GM18868 (cell line): ENCODE measurements at regions not wholly inside any gene's neighbourhood (a gene's known extent, or its start where the extent isn't known, plus 50 kb on each side); places are given as distances from the start of the nearest gene placed in this dataset.

Experiments used
- ATAC-seq: cut with Tn5 transposase; IDR thresholded peaks from one replicate; pipeline ENCODE4 v1.9.1; 2021; ENCODE audit warnings: mild to moderate bottlenecking, moderate library complexity; ENCODE audit not compliant: unreplicated experiment

DNA sequence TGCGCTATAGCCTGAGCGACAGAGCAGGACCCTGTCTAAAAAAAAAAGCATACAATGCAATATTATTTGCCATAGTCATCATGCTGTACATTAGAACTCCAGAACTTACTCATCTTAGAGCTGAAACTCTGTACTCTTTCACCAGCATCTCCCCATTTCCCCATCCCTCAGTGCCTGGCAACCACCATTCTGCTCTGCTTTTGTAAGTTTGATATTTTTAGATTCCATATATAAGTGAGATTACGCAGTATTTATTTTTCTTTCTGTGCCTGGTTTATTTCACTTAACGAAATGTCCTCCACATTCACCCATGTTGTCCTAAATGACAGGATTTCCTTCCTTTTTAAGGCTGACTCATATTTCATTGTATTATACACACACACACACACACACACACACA is 121.8 kb downstream of the BBS10 start:
- ATAC-seq: no peak

DNA sequence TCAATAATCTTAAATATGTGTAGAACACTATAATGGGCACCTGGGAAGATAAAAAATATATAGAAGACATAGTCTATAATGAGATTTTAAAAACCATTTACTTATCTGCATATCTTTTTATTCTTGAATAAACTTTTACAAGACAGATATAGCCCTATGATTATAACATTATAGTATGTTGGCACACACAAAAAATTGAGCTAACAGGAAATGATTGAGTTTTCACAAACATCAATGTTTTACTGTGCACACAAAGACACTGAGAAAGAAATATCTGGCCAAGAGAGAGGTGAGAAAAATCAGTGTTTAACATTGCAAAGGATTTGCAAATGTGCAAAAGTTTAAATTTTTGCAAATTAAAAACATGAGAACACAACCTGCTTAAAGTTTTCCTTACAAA is 124.3 kb downstream of the BBS10 start:
- no peak for ATAC-seq

DNA sequence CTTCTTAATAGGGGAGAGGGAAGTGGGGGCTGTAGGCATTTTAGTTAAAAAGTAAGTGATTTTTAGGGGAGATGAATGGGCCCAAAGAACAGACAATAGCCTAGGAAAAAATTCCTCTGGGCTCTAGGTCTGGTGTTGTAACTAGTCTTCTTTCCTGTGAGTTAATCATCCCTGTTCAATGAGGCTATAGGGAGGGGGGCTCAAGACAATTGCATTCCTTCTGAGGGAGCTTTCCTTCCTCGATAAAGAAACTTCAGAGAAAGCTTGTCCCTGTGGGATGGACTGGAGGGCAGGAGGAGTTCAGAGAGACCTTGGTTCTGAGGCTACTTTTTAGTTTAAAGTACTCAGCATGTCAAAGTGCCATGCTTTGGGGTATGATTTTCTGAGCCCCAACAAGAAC is 127.2 kb downstream of the BBS10 start:
- no peak for ATAC-seq

DNA sequence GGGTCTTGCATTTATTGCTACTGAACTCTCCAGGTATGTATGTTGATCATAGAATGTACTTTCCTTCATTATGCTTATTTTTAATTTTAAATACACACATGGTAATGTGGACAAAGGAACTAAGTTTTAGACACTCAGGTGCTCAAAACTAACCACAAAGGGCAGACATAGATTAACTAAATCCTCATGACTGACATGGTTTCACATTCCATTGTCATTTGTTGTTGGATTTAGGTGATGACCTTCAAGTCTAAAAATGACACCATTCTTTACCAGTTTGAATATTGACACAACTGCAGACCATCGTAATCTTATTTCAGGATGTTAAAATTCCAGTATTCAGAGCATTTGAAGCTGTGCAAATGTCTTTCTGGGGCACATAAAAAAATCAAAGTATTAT is 128.4 kb downstream of the BBS10 start:
- no peak for ATAC-seq

DNA sequence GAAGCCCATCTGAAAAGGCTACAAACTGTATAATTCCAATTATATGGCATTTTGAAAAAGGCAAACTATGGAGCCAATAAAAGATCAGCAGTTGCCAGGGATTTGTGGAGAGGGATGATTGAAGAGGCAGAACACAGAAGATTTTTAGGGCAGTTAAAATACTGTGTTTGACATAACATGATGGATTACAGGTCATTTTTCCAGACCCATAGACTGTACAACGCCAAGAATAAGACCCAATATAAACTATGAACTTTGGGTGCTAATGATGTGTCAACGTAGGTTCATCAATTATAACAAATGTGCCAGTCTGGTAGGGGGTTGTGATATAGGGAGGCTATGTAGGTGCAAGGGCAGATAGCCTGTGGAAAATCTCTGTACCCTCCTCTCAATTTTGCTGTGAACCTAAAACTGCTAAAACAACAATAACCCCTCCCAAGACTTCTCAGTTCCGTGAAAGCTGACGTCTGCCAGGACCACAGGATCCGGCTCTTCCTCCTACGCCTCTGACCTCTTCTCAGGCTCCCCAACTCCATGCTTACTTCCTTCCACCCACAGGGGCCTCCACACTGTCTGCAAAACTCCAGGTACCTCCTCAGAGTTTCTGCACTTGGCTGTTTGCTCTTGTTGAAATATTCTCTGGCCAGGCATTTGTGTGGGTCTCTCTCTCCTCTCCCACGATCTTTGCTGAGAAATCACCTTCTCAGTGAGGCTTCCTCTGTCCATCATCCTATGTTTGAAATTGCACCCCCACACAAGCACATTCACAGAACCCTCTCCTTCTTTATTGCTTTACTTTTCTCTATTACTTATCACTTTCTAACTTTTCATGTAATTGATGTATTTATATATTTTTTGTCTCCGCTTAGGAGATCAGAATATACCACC is 131.4 kb downstream of the BBS10 start:
- ATAC-seq: peak; percentile 76

DNA sequence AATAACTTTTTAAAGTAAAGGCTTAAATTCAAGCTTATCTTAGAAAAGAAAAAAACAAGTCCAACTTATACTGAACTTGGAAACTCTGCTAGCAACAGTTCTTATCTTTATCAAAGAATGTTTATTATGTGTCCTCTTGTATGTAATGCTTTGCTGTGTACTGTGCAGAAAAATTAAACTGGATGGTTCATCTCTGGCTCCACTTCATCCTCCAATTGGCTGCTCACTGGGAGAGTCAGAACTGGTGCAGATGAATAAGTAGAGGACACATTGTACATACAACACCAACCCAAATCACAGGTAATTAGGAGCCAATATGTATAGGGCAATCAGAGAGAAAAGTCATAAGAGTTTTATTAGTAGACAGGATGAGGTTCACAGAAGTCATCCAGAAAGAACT is 123.6 kb upstream of the NAP1L1 start:
- no peak for ATAC-seq

DNA sequence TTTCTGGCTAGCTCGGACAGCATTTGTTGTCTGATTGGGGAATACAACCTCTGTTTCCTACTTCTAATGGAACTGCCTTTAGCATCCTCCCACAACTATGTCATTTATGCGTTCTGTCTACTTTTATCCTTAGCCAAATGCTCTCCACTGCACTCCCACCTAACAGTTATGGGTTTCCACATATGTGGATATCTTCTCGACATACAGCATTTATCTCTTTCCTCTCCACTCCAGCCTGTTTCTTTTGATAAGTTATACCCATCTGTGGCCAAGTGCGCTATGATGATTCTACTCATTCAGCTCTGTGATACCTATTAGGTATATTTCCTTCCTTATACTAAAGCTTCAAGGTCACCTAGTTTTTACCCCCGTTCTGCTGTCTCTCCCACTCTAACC is 122.2 kb upstream of the NAP1L1 start:
- ATAC-seq: no peak

DNA sequence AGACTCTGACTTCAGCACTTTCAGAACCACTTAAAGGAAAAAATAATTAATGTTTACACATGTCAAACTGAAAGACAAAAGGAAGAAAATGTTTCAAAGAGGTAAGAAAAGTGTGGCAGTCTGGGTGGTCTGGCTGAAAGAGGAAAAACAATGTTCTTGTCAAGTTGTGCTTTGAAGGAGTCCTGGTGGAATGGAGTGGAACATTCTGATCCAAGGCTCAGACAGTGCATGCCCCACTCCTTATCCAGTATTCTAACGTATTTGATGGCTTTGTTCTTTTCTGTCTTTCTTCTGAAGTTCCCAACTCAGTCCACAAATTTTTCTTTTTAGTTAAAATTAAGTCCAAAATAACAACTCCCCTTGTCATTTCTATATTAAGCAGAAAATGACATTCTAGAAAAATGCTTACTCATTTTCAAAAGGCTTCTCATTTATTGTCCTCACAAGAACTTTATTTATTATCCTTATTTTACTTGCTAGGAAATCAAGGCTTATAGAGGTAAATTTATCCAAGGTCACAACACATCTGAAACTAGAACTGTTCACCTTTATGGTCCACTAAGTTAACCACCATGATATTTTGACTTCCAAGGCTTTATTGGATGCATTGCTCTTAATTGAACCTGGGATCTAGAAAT is 121.7 kb upstream of the NAP1L1 start:
- no peak for ATAC-seq

DNA sequence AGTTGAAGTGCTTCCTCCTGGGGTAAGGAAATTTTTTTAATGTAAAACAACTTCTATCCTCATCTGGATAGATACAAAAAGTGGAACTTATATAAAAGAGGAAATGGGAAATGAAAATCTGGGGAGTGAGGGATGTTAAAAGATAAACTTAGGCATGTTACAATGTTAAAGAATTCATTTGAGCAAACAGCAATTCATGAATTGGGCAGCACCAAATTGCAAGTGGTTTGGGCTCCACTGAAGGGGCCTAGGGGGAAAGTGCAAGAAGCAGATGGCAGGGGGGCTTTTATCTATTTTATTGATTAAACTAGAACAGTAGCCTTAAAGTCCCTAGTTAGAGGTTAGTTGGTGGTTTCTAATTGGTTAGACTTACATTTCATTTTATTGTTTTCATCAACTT is 118.1 kb upstream of the NAP1L1 start:
- ATAC-seq: no peak

DNA sequence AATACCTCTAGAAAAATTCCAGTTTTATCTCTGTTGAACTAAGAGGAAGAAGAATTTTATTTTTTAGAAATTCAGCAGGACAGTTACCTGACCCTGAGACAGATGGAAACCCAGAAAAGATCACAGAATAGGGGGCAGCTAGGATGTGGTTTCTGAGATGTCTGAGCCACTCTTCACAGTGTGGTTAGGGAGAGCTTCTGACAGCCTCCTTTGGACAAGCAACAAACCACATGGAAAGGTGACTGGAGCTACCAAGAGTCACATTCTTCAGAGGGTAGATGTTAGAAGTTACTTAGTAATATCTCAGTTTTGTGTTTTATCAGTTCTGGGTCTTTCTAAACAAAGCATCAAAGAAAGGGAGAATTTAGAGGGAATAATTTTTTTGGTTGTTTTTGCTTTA is 117.3 kb upstream of the NAP1L1 start:
- no peak for ATAC-seq

DNA sequence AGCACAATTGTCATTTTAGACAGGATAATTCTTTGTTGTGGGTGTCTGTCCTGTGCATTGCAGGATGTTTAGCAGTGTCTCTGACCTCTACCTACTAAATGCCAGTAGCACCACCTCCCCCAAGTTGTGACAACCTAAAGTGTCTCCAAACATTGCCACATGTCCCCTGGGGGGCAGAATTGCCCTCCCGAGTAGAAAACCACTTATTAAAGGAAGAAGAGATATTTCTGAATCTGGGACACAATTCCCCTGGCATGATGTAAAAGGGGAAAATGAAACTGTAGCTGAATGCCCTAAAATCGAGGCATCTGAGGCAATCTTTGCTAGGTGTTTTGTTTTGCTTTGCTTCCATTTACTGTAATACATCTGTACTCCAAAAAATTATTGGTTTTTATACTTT is 116.8 kb upstream of the NAP1L1 start:
- ATAC-seq: no peak

DNA sequence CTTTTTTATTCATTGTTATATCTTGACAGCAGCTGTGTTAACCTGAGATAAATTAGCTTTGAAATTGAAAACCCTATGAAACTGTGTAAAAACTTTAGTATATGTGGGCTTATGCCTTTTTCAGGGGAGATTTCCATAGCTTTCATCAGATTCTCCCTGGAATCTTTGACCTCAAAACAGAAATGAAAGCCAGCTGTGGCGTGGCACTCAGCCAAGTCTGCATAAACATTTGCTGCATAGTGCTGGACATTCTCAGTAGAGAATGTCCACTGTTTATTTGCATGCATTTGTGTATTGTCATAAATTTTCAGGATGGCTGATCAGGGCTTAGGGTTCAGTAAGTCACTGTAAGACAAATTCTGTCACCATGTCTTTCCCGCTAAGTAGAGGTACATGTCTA is 115.3 kb upstream of the NAP1L1 start:
- ATAC-seq: no peak

DNA sequence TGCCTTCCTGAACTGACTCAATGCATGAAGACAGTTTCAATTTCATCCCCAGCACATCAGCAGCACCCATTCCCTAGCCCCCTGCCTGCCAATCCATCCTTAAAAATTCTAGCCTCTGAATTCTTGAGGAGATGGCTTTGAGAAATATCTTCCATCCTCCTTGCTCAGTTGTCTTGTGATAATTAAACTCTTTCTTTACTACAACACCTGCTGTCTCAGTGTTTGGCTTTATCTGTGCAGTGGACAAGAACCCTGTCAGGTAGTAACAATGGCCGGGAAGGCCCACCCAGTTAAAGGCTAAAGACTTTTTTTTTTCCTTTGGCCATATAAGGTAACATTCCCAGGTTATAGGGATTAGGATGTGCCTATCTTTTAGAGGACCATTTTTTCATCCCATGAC is 114.4 kb upstream of the NAP1L1 start:
- ATAC-seq: no peak

DNA sequence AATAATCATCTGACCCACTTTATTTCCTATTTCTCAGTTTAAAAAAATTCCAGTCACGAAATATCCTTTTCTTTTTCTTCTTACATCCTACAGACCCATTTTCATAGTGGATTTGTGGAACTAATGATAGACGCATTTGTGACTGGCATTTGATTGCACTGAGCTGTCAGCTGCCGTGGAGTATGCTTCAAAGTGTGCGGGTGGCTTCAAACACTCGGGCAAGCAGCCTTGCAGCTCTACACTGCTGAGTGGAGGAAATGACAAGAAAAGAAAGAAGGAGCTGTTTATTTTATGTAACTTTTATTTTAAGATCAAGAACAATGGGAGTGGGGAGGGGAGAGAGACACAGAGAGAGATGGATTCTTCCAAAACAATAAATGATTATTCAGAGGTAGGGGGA is 112.8 kb upstream of the NAP1L1 start:
- ATAC-seq: no peak

DNA sequence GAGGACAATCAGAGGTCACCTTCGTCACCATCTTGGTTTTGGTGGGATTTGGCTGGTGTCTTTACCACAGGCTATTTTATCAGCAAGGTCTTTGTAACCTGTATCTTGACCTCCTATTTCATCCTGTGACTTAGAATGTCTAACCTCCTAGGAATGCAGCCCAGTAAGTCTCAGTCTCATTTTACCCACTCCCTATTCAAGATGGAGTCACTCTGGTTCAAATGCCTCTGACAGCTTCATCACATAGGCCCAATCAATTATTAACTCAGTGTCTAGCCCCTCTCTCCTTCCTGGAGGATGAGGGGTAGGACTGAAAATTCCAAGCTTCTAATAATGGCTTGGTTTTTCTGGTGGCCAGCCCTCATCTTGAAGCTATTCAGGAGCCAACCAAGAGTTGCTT is 111.4 kb upstream of the NAP1L1 start:
- ATAC-seq: no peak

DNA sequence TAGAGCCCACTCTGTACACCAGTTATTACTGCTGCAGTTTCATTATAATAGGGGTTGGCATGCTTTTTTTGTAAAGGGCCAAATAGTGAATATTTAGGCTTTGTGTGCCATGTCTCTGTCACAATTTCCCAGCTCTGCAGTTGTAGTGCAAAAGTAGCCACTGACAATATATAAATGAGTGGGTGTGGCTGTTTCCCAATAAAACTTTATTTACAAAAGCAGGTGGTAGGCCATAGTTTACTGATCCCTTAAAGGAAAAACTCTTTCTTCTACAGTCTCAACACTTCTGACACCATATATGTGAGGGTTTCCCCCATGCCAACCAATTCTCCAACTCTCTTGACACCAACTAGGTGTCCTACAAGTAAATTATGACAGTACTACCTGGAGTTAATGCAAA is 110.2 kb upstream of the NAP1L1 start:
- no peak for ATAC-seq

DNA sequence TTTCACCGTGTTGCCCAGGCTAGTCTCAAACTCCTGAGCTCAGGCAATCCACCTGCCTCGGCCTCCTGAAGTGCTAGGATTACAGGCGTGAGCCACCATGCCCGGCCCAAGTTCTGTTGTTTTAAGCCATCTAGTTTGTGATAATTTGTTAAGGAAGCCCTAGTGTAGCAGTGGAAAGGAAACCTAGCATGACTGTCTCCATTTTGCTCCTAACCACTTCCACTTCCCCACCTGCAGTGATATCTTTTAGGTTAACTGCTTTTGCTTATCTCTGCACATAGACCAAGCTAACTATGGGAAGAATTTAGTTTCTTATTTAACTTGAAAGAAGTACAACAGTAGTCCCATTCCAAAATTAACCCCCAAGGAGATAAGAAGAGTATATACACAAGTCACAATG is 109.5 kb upstream of the NAP1L1 start:
- no peak for ATAC-seq

DNA sequence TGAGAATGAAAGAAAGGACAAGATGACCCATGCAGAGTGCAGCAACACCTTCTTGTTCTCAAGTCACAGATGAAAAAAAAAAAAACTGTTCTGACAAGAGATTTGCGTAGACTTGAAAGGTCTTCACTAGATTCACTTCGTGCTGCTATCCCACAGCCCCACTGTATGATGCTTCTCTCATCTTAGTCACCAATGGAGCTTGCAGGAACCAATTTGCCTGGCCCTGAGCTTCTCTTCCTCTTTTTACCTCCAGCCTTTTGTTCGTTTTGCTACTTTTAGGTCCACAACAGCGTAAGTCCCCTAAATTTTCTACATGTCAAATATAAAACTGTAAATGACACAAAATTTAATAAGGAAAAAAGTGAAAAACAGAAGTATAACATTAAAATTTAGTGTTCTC is 107.9 kb upstream of the NAP1L1 start:
- ATAC-seq: no peak

DNA sequence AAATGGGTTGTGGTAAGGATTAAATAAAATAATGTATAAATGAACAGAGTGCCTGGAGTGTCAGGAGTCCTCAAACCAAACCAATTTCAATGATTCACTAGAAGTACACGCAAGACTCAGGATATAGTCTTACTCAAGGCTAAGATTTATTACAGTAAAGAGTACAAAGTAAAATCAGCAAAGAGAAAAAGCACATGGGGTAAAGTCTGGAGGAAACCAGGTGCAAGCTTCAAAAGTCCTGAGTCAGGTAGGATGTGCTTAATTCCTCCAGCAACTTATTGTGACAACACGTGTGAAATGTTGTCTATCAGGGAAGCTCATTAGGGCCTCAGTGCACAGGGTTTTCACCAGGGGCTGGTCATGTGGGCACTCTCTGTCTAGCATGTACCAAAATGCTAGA is 105.8 kb upstream of the NAP1L1 start:
- ATAC-seq: no peak

DNA sequence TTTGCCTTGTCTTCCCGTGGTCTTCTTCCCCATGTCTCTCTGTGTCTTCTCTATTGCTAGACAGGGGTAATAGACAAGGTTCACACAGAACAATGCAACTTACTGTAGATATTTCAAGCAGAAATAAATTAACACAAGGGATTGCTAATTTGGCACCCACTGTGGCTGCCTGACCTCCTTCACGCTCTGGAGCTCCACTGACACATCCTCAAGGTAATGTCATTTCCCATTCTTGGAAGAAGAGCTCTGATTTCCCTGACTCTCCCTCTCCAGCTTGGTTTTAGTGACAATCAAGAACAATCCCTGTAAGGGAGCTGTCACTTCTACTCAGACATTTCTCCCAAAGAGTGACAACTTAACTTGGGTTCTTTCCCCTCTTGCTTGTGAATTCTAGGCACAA is 105.4 kb upstream of the NAP1L1 start:
- no peak for ATAC-seq

DNA sequence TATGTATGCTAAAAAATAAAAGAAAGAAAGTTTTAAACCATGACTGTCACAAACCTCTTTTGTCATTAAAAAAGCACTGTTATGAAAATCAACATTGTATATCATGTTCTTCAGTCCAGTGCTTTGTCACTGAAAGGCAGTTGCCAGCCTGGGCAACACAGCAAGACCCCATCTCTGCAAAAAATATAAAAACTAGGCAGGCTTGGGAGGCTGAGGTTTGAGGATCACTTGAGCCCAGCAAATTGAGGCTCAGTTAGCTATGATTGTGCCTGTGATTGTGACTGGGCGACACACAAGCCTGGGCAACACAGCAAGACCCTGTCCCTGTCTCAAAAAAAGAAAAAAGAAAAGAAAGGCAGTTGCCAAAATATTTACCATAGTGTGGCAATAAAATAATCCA is 102.7 kb upstream of the NAP1L1 start:
- ATAC-seq: no peak

DNA sequence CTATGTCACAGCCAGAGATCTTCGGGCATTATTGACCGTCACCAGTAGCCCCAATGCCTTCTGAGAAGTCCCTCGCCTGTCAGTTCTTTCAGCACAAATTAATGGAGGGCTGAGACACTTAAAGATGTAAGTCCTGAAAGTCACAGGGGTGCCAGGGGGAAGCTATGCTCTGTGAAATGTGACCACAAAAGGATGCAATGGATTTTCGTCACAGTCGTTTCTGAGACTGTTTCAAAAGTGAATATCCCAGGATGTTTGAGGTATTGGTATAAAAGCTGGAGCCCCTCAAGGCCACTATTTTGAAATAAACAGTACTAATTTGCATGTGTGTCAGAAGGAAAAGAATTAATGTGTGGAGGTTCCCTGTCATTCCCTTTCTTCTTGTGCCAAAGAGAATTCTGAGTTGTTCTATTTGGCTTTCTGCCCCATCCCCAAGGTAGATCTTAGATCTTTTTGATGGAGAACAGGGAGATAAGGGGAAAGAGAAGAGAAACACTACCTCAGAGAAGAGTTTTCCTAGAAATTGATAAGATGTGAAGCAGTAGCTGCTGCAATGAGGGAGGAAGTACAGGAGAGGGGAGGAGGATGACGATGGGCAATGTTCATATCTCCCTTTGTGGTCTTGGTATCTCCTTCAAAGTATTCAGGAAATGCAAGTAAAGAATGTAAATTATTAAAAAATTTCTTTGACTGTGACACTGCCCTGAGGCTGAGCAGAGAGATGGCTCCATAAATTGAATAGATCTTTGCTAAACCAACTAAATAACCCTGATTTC is 101.8 kb upstream of the NAP1L1 start:
- no peak for ATAC-seq
